Adipose tissue (tissue), 3 donors: ENCODE measurements at regions not wholly inside any gene's neighbourhood (a gene's known extent, or its start where the extent isn't known, plus 50 kb on each side); places are given as distances from the start of the nearest gene placed in this dataset.
"Not testable (repeated sequence)": the region's sequence is repeated elsewhere in the genome, so short reads cannot be mapped to it uniquely, and the experiment has no call there.

Experiments used
- H3K27ac ChIP-seq: one replicate; pipeline ENCODE4 v1.5.1; 2013; ENCODE audit warnings: low read depth, low read length
- WGBS, 3 donors: extraction: QIAGEN DNeasy Blood & Tissue Kit; methylation state at CpG; one replicate each; pipeline ENCODE4 v1.1.7; 2013; 5-methylcytosine and 5-hydroxymethylcytosine counted together
- donor health status: healthy with polysubstance abuse.
- donor health status: Bipolar disorder and iron deficiency.
- donor health status: healthy.

DNA sequence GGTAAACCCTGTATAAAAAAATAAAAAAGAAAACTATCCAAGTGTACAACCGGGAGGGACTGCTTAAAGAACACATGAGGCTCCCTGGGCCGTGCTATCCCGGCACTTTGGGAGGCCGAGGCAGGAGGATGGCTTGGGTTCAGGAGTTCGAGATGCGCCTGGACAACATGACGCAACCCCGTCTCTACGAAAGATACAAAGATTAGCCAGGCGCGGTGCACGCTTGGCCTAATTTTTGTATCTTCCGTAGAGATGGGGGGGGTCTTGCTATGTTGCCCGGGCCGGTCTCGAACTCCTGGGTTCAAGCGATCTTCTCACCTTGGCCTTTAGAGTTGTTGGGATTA is 101.7 kb upstream of the VKORC1L1 start:
- not testable (repeated sequence) for H3K27ac ChIP-seq
- 91 to 95% (median 94%) methylated on average over 17 of the region's 17 CpGs for WGBS, 3 donors

DNA sequence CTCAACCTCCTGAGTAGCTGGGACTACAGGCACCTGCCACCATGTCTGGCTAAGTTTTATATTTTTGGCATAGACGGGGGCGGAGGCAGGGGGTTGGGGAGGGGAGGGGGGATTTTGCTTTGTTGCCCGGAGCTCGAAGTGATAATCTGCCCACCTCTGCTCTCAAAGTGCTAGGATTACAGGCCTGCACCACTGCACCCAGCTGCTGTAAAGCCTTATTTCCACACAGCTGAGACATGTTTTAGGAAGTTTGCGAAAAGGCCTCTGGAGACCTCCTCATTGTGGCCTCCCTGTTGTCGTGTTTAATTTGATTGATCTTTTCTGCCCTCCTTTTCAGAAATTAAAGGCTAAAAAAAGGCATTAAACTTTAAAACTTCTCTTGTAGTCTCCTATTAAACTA is 96.2 kb upstream of the VKORC1L1 start:
- H3K27ac ChIP-seq = not testable (repeated sequence)
- 74 to 81% (median 76%) methylated on average over 5 to 6 of the region's 6 CpGs for WGBS, 3 donors

GRCh38 chr7:65789943-65790342 is 82.9 kb upstream of the VKORC1L1 start:
- H3K27ac ChIP-seq = not testable (repeated sequence)
- 95 to 96% (median 95%) methylated on average over 5 of the region's 5 CpGs for WGBS, 3 donors

DNA sequence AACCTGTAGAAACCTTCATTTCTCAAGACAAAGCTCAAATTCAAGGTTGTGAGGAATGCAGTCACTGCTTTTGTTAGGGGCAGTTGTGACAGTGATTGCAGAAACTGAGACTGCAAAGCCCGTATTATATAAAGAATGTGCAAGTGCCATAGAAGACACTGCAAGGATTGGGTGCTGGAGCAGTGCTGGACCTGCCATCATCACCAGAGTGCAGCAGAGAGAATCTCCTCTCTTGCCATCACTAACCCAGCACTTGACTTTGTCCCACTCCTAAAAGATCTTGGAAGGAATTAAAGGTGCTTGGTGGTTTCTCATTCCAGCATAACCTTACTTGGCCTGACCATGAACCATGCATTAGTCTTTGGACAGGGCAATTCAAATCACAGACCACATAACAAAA is 81.1 kb upstream of the VKORC1L1 start:
- H3K27ac ChIP-seq = not testable (repeated sequence)
- whole genome bisulfite sequencing, 3 donors = 43 to 71% (median 47%) methylated on average over 1 of the region's 1 CpG

DNA sequence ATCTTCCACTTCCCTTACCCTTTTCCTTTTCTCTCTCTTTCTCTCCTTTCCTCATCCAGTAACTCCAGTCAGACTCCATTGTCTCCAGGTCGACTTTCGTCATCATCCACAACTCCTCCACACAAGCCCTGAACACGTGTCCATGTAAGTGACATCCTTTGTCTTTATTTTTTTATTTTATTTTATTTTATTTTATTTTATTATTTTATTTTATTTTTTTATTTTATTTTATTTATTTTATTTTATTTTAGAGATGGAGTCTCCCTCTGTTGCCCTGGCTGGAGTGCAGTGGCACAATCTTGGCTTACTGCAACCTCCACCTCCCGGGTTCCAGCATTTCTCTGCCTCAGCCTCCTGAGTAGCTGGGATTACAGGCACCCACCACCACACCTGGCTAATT is 80.1 kb upstream of the VKORC1L1 start:
- 88 to 96% (median 93%) methylated on average over 4 of the region's 4 CpGs for WGBS, 3 donors
- H3K27ac ChIP-seq = not testable (repeated sequence)

DNA sequence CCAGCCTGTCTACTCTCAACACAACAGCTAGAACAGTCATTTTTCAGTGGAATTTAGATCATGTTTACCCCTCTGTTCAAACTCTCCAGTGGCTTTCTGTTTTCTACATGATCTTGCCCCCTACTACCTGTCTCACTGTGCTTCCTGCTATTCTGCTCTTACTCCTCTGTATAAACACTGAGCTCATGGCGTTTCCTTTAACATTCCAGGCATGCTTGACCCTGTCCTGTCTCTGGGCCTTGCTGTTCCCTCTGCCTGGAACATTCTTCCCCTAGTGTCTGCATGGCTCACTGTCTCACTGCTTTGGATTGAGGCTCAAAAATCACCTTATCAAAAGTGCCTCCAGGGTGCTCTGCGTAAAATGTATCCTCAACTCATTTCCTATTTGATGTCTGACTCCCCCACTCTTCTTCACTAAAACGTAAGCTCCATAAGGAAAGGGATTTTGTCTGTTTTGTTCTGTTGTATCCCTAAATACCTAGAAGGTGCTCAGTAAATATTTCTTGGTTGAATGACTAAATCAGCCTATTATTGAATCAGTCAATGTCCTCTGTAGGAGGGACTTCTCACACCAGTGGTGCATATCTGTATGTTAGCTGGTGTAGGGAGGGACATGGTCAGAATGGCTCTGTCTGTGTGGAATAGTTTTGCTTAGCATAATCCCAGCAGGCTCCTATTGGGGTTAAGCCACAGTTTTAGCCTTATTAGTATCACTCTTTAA is 78.0 kb upstream of the VKORC1L1 start:
- not testable (repeated sequence) for H3K27ac ChIP-seq
- 70 to 75% (median 72%) methylated on average over 3 of the region's 3 CpGs for WGBS, 3 donors

GRCh38 chr7:65795392-65795716 is 77.5 kb upstream of the VKORC1L1 start:
- WGBS, 3 donors = 89 to 93% (median 90%) methylated on average over 4 of the region's 4 CpGs

DNA sequence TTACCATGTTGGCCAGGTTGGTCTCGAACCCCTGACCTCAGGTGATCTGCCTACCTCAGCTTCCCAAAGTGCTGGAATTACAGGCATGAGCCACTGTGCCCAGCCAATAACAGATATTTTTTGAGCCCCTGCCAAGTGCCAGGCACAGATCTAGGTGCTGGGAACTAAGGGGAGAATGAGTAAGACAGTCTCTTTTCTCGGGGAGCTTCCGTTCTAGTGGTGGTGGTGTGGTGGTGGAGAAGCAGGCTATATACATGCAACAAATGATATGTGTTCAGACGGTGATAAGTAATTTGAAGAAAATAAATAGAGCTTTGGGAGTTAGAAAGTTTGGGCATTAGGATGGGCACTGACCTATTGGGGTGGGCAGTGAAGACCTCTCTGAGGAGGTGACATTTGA is 76.7 kb upstream of the VKORC1L1 start:
- H3K27ac ChIP-seq = no peak overlapping the region
- WGBS, 3 donors = 93 to 97% (median 95%) methylated on average over 4 of the region's 4 CpGs

More at GRCh38 chr7:65795392-65795716, 77.5 kb upstream of the VKORC1L1 start:
- not testable (repeated sequence) for H3K27ac ChIP-seq

DNA sequence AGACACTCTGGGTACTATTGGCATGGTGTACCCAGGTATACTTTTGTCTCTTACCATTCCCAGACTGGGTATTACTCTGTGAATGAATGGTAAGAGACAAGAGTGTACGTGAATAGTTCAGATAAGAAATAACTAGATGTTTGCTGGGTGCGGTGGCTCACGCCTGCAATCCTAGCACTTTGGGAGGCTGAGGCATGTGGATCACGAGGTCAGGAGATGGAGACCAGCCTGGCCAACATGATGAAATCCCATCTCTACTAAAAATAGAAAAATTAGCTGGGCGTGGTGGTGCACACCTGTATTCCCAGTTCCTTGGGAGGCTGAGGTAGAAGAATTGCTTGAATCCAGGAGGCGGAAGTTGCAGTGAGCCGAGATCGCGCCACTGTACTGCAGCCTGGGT is 75.8 kb upstream of the VKORC1L1 start:
- H3K27ac ChIP-seq = not testable (repeated sequence)
- WGBS, 3 donors = 89 to 93% (median 89%) methylated on average over 9 of the region's 9 CpGs

DNA sequence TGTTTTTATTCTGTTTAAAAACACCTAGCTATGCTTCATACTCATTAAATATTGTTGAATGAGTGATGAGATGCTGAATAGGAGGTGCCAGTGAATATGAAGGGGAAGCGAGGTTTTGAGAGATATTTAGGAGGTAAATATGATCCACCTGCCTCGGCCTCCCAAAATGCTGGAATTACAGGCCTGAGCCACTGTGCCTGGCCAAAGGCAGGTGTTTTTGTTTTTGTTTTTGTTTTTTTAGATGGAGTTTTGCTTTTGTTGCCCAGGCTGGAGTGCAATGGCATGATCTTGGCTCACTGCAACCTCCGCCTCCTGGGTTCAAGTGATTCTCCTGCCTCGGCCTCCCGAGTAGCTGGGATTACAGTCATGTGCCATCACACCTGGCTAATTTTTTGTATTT is 75.3 kb upstream of the VKORC1L1 start:
- H3K27ac ChIP-seq = not testable (repeated sequence)
- 82 to 90% (median 87%) methylated on average over 5 of the region's 5 CpGs for WGBS, 3 donors

DNA sequence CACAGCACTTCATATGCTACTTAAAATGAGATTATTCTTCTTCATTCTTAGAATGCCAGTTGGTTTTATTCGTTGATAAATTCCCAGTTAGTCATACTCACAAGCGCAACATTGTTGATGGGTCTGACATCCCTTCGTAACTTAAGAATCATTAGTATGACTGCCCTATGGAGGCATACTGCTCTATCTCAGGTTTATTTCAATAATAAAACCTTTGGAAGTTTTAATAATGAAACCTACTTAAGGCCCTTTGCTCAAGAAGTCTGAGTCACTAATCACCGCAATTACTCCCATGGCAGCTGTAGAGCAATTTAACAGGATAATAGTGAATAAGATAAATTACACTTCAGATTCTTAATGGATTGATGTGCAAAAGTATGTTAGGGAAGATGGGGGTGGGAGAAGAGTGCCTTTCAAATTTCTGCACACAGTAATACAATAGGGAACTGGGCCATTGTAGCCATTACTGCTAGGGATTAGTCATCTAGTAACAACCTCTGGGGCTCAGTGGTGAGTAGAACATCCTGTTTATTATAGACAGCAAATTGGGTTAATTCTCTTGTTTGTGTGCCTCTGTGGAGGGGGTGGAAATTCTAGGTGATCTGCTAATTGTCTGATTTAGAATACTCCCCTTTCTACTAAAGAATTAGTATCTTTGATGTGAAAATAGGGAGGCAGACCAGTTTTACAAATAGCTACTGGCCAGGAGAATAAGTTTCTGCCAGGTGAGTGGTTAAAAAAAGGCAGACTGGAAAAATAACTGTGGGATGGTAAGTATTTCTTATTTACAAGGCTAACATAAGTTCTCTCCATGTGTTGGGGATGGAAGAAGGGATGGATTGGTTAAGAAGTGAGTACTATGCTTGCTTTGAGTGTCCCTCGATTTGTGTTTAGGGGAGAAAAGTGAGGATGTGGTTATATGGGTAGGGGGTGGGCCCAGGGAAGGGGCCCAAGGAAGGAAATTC is 74.5 kb upstream of the VKORC1L1 start:
- no peak overlapping the region for H3K27ac ChIP-seq
- WGBS, 3 donors = 74 to 83% (median 80%) methylated on average over 5 of the region's 5 CpGs

DNA sequence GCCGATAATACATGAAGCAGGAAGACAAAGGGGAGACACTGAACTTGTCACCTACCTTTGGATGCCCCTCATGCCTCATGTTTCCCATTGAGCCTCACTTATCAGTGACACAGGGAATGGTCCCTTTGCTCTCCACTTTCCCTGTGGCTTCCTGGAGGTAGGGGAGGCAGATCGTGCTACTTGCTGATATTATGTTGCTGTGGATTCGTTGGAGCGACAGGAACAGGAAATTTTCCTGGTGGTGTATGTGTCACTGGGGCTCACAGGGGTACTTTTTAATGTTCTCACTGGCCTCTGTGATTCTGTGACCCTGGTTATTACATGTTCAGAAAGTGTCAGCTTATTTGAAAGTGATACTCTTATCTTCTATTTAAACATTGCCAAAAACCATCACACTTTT is 72.7 kb upstream of the VKORC1L1 start:
- 69 to 83% (median 82%) methylated on average over 4 of the region's 4 CpGs for WGBS, 3 donors
- H3K27ac ChIP-seq = not testable (repeated sequence)

GRCh38 chr7:65800890-65801341 is 72.0 kb upstream of the VKORC1L1 start:
- 62 to 73% (median 67%) methylated on average over 6 of the region's 6 CpGs for WGBS, 3 donors
- no peak overlapping the region for H3K27ac ChIP-seq

GRCh38 chr7:65804887-65805286 is 68.0 kb upstream of the VKORC1L1 start:
- WGBS, 3 donors = 75 to 78% (median 78%) methylated on average over 4 of the region's 4 CpGs
- H3K27ac ChIP-seq = no peak overlapping the region

GRCh38 chr7:65807067-65807466 is 65.8 kb upstream of the VKORC1L1 start:
- WGBS, 3 donors = 68 to 90% (median 90%) methylated on average over 5 of the region's 5 CpGs
- not testable (repeated sequence) for H3K27ac ChIP-seq

DNA sequence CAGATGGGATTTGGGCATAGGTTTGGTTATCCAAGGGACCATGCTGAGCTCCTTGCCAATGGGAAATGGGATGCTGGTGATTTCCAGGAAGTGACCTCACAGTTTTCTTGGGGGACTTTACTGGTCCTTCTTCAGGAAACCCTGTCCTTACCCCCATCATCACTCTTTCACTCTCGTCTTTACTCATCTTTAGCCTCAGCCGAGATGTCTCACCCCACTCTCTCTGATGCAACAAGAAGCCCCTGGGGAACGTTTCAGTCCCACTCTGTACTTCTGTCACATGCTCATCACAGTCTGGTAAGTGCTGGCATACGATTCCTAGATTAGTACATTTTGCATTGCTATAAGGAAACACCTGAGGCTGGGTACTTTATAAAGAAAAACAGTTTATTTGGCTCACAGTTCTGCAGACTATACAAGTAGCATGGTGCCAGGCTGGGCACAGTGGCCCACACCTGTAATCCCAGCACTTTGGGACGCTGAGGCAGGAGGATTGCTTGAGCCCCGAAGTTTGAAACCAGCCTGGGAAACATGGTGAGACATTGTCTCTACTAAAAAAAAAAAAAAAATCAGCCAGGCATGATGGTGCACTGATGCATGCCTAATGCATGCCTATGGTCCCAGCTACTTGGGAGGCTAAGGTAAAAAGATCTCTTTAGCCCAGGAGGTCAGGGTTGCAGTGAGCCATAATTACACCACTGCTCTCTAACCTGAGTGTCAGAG is 63.5 kb upstream of the VKORC1L1 start:
- no peak overlapping the region for H3K27ac ChIP-seq
- WGBS, 3 donors = 70 to 77% (median 76%) methylated on average over 6 of the region's 6 CpGs

DNA sequence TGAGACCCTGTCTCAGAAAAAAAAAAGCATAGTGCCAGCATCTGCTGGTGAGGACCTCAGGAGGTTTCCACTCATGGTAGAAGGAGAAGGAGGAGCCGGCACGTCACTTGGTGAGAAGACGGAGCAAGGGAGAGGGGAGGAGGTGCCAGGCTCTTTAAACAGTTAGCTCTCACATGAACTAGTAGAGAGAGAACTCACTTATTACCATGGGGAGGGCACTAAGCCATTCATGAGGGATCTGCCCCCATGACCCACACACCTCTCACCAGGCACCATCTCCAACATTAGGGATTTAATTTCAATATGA is 62.9 kb upstream of the VKORC1L1 start:
- WGBS, 3 donors = 73 to 82% (median 80%) methylated on average over 3 of the region's 3 CpGs

DNA sequence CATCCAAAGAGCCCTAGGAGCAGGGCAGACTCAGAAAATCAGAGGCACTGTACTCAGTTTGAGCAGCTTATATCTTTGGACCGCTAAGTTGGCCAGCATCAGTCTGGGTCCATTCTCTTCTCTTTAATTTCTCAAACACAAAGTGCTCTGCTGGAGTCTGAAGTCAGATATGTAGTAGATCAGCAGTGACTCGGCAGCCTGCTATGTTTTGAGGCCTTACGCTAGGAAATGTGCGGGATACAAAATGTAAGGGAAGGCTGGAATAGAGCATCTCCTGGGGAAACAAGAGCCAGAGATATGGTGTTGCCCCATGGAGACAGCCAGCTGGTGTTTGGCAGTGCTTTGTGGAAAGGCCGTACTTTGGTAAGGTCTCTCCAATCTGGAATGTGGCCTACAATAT is 60.6 kb upstream of the VKORC1L1 start:
- 86 to 92% (median 87%) methylated on average over 5 of the region's 5 CpGs for WGBS, 3 donors
- H3K27ac ChIP-seq = no peak overlapping the region

More for the DNA sequence above, 62.9 kb upstream of the VKORC1L1 start:
- H3K27ac ChIP-seq = no peak overlapping the region

DNA sequence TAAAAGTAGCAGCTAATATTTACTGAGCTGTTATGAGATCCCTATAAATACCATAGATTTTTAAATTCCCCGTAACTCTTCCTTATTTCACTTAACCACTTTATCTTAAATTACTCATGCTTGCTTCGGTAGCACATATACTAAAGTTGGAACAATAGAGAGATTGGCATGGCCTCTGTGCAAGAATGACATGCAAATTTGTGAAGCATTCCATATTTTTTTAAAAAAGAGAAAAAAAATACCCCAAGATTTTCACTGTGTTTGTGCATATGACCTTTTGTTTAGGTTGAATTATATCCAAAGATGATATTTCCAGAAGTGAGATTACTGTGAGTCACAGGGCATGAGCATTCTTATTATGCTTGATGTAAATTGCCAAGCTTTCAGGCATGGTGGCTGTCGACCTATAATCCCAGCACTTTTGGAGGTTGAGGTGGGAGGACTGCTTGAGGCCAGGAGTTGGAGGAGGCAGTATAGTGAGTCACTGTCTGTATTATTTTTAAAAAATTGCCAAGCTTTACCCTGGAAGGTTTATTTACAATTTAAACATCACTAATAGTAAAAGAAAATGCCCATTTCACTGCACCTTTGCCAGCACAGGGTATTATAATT is 58.2 kb upstream of the VKORC1L1 start:
- WGBS, 3 donors = 73 to 79% (median 79%) methylated on average over 3 of the region's 3 CpGs
- H3K27ac ChIP-seq = not testable (repeated sequence)
